ENCODE measurements at regions not wholly inside any gene's neighbourhood (a gene's known extent, or its start where the extent isn't known, plus 50 kb on each side); places are given as distances from the start of the nearest gene placed in this dataset.

GRCh38 chr3:174636451-174636850 is 222.7 kb upstream of the NAALADL2 start:
- TF ChIP-seq CSRNP3 (CRISPR knock-in tag; IDR thresholded peaks at IDR 0.05) (no peak), ISL1 (CRISPR knock-in tag; IDR thresholded peaks at IDR 0.05) (no peak), TOX (CRISPR knock-in tag; IDR thresholded peaks at IDR 0.05; ENCODE audit: borderline replicate concordance) (no peak), ZFP3 (CRISPR knock-in tag; IDR thresholded peaks at IDR 0.05) (no peak), ZC3H10 (CRISPR knock-in tag; IDR thresholded peaks at IDR 0.05) (no peak), SNAI2 (CRISPR knock-in tag; IDR thresholded peaks at IDR 0.05) (no peak), ZNF565 (CRISPR knock-in tag; conservative IDR thresholded peaks at IDR 0.05; ENCODE audit: low read depth) (no peak), ESRRG (CRISPR knock-in tag; IDR thresholded peaks at IDR 0.05) (no peak), CREB5 (CRISPR knock-in tag; IDR thresholded peaks at IDR 0.05; ENCODE audit: low read depth) (no peak), PPARA (CRISPR knock-in tag; IDR thresholded peaks at IDR 0.05; ENCODE audit: borderline replicate concordance) (no peak), ARNTL (CRISPR knock-in tag; IDR thresholded peaks at IDR 0.05; ENCODE audit: borderline replicate concordance, low read depth) (no peak), POU6F1 (CRISPR knock-in tag; IDR thresholded peaks at IDR 0.05; ENCODE audit: borderline replicate concordance, low read depth) (no peak), PATZ1 (CRISPR knock-in tag; IDR thresholded peaks at IDR 0.05; ENCODE audit: borderline replicate concordance) (no peak), ZFP30 (CRISPR knock-in tag; IDR thresholded peaks at IDR 0.05) (no peak), TSHZ2 (CRISPR knock-in tag; IDR thresholded peaks at IDR 0.05) (no peak)
- no peak for ATAC-seq

GRCh38 chr3:174639406-174639805 is 219.7 kb upstream of the NAALADL2 start:
- TF ChIP-seq OSR1 (CRISPR knock-in tag; IDR thresholded peaks at IDR 0.05) = no peak
- TF ChIP-seq GLIS3 (CRISPR knock-in tag; IDR thresholded peaks at IDR 0.05) = no peak
- TF ChIP-seq ZFP3 (CRISPR knock-in tag; IDR thresholded peaks at IDR 0.05) = no peak
- TF ChIP-seq SNAI2 (CRISPR knock-in tag; IDR thresholded peaks at IDR 0.05) = no peak
- no peak for TF ChIP-seq PPARA (CRISPR knock-in tag; IDR thresholded peaks at IDR 0.05; ENCODE audit: borderline replicate concordance)
- no peak for TF ChIP-seq TSHZ2 (CRISPR knock-in tag; IDR thresholded peaks at IDR 0.05)
- TF ChIP-seq CSRNP3 (CRISPR knock-in tag; IDR thresholded peaks at IDR 0.05) = no peak
- no peak for TF ChIP-seq RARB (CRISPR knock-in tag; IDR thresholded peaks at IDR 0.05)
- no peak for TF ChIP-seq CSDC2 (CRISPR knock-in tag; IDR thresholded peaks at IDR 0.05)
- no peak for ATAC-seq
